ENCODE measurements at regions not wholly inside any gene's neighbourhood (a gene's known extent, or its start where the extent isn't known, plus 50 kb on each side); places are given as distances from the start of the nearest gene placed in this dataset.

GRCh38 chr3:3675186-3675585, 124.0 kb upstream of the LRRN1 start:
- TF ChIP-seq CTCF (conservative IDR thresholded peaks at IDR 0.05; ENCODE audit: low read depth, low read length) (no peak), EZH2 (IDR thresholded peaks at IDR 0.05; ENCODE audit: borderline replicate concordance, low read depth, low read length, poor library complexity, severe bottlenecking) (no peak)

Measured in A673 (cell line).